Cardiac fibroblast (primary cell): ENCODE measurements at regions not wholly inside any gene's neighbourhood (a gene's known extent, or its start where the extent isn't known, plus 50 kb on each side); places are given as distances from the start of the nearest gene placed in this dataset.

Experiments
- DNase-seq, 2 donors: peaks; one replicate each; pipeline versions ENCODE4 v3.0.0 to v3.0.0-alpha.2; 2010; ENCODE audit warnings: low read depth in 2 of 2
- H3K4me3 ChIP-seq, 2 donors: replicated peaks in 1 of 2; 1 replicate in 1 of 2; 2 replicates in 1 of 2; pipeline ENCODE4 v1.5.1; 2011; ENCODE audit warnings: low read depth in 2 of 2, low read length in 2 of 2, mild to moderate bottlenecking in 2 of 2, moderate library complexity in 1 of 2
- TF ChIP-seq, protein P1 (sequence below): IDR thresholded peaks from one replicate; pipeline ENCODE4 v1.5.1; 2011; ENCODE audit warnings: low read depth, mild to moderate bottlenecking, low read length, inconsistent platforms

DNA sequence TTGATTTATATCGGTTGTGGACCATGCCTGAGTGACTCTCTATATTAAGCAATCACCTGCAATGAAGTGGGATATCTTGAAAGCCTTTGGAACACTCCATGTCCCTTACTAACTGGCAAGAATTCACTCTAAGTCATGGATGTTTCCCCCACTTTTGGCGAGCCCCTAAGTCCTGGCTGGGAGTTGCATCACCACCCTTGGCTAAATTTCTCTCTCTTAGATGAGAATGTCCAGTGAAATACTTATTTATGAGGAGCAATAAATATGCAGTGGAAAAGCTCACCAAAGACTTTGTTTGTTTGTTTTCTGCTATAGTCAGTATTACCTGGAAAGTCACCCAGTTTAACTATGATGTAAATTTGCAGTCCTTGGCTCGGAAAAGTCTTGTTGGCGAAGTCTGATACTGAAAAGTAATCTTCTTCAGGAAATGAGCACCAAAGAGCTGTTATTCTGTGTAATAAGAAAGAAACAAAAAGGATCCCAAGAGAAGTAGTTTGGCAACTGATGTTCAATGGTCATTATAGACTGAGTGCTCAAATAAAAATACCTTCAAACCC is 333.8 kb downstream of the DMRT2 start:
- TF ChIP-seq, protein P1, sequence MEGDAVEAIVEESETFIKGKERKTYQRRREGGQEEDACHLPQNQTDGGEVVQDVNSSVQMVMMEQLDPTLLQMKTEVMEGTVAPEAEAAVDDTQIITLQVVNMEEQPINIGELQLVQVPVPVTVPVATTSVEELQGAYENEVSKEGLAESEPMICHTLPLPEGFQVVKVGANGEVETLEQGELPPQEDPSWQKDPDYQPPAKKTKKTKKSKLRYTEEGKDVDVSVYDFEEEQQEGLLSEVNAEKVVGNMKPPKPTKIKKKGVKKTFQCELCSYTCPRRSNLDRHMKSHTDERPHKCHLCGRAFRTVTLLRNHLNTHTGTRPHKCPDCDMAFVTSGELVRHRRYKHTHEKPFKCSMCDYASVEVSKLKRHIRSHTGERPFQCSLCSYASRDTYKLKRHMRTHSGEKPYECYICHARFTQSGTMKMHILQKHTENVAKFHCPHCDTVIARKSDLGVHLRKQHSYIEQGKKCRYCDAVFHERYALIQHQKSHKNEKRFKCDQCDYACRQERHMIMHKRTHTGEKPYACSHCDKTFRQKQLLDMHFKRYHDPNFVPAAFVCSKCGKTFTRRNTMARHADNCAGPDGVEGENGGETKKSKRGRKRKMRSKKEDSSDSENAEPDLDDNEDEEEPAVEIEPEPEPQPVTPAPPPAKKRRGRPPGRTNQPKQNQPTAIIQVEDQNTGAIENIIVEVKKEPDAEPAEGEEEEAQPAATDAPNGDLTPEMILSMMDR, result no peak
- no peak overlapping the region for H3K4me3 ChIP-seq
- DNase-seq, result no peak

DNA sequence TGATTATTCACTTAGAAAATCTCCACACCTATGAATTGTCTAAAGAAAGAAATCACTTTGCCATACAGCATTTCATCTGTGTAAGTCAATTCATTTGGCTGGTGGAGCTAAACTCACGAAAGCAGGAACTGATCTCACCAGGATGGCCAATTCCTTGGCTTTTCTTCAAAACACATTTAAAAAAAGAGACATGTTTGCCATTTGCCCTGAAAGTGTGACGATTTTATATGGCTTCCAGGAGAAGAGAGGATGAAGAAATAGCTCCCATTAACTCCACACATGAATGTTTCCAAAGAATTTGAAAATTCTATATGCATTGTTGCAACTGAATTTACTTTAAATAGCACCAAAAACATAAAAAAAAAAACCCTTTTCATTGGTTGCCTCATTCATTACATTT is 334.7 kb downstream of the DMRT2 start:
- DNase-seq, result no peak
- no peak overlapping the region for H3K4me3 ChIP-seq
- TF ChIP-seq, protein P1, result no peak

DNA sequence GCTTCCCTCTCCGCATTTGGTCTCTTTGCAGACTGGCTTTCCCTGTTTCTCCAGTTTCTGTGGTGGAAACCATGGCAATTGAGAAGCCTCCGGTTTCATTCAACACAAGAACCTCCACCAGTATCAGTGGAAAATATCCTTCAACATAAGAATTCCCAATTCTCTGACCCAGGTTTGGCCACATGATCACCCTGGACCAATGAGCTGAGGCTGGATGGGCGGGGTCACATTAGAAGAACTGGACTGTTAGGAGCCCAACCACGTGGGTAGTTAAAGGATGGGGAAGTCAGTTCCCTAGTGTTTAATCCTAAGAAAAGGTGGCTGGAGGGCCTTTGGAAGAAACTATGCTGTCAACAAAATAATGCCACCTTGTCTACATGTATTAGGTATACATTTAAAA is 336.3 kb downstream of the DMRT2 start:
- TF ChIP-seq, protein P1, result no peak

DNA sequence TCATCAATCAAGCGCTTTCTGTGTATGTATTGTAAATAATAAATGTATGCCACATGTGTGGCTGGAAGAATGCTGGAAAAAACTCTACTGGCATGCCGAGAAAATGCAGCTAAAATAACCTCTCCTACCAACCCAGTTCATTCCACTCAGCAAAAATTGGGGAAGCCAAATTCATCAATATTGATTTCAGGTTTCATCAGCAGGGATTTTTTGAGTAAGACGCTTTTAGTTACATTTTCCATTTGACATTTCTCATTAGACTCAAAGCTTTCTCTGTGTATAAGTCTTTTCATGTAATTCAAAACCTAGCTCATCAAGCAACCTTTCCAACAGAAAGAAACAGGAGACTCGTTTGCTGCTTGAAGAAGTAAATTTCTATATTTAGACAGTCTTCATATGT is 338.1 kb downstream of the DMRT2 start:
- no peak overlapping the region for H3K4me3 ChIP-seq
- DNase-seq, result no peak
- TF ChIP-seq, protein P1, result no peak

More for the DNA sequence above, 336.3 kb downstream of the DMRT2 start:
- H3K4me3 ChIP-seq, result no peak overlapping the region
- DNase-seq, result no peak

DNA sequence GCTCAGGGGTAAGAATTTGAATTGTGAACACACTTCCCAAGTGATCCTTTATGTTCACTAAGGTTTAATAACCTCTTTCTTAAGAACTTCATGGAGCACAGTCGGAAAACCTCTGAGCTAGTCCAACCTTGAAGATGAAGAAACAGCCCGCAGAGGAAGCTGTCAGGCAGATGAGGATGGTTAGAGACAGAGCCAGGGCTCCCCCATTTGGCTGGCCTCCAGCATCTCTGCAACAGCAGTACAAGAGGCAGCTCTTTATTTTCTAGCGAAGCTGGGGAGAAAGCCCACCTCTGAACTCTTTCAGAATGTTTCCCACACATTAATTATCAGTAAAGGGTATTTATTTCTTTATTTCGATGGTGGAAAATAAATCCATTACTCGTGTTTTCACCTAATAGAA is 350.8 kb downstream of the DMRT2 start:
- no peak for DNase-seq
- TF ChIP-seq, protein P1, result no peak
- H3K4me3 ChIP-seq, result no peak overlapping the region

DNA sequence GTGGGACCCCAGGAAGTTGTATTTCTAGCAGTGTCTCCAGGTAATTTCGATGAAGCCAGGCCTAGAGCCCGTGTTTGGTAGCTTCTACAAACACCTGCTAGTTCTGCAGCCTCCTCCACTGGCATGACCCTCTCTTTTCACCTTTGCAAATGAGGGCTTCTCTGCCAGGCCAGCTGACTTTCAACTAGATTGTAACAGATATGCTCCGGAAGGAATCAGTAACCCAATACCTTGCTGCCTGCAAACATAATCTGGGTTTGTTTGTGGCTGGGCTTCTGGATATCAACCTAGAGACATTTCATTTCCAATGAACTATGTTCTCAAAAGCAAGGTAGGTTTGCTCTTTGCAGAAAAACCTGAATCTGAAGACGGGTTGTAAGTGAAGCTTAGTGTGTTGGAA is 354.8 kb downstream of the DMRT2 start:
- no peak for DNase-seq
- TF ChIP-seq, protein P1, result no peak
- H3K4me3 ChIP-seq, result no peak overlapping the region

DNA sequence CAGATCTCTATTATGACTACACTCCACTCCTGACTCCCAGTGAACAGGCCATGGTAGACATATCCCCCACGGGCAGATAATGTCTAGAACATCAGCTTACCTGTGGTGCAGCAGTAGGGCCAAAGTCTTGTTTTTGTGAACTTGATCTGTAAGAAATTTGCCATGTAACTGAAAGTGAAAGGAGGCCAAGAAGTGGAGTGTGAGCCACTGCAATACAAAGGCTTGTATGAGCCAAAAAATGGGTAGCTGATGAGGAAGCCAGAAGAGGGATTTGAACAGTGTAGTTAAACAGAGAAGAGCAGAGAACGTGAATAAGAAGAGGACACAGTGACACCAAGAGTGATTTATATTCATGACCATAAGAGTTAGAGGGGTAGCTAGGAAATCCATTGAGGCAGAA is 361.7 kb downstream of the DMRT2 start:
- DNase-seq, result no peak
- TF ChIP-seq, protein P1, result no peak
- H3K4me3 ChIP-seq, result no peak overlapping the region
